Smooth muscle cell (in vitro differentiated cells): ENCODE measurements at regions not wholly inside any gene's neighbourhood (a gene's known extent, or its start where the extent isn't known, plus 50 kb on each side); places are given as distances from the start of the nearest gene placed in this dataset.
A peak's percentile ranks its signal among the peaks of the same experiment; 100 is the strongest.

Experiments
- DNase-seq: peaks from one replicate; lab custom pipeline; 2025; ENCODE audit not compliant: unreplicated experiment; lab: John Stamatoyannopoulos, UW
- H2AFZ ChIP-seq: fragments of 200-600 bp; sonication (generic); 2 replicates; pipeline ENCODE4 v1.6.0; 2016; ENCODE audit warnings: antibody characterized with exemption, low read depth, mild to moderate bottlenecking
- H3F3A ChIP-seq: fragments of 200-600 bp; sonication (generic); 2 replicates; pipeline ENCODE4 v1.6.0; 2017; ENCODE audit warnings: antibody characterized with exemption, low read depth
- H3K27ac ChIP-seq: fragments of 200-600 bp; sonication (generic); 2 replicates; pipeline ENCODE4 v1.5.1; 2016; ENCODE audit warnings: low read depth, mild to moderate bottlenecking
- H3K27me3 ChIP-seq: fragments of 200-600 bp; sonication (generic); 2 replicates; pipeline ENCODE4 v1.6.1; 2016; ENCODE audit warnings: low read depth, mild to moderate bottlenecking
- H3K36me3 ChIP-seq: fragments of 200-600 bp; sonication (generic); 2 replicates; pipeline ENCODE4 v1.5.1; 2016; ENCODE audit warnings: low read depth
- H3K4me1 ChIP-seq: fragments of 200-600 bp; sonication (generic); 2 replicates; pipeline ENCODE4 v1.5.1; 2016; ENCODE audit warnings: low read depth
- H3K4me2 ChIP-seq: fragments of 200-600 bp; sonication (generic); 2 replicates; pipeline ENCODE4 v1.6.0; 2016; ENCODE audit warnings: mild to moderate bottlenecking
- H3K4me3 ChIP-seq: fragments of 200-600 bp; sonication (generic); 2 replicates; pipeline ENCODE4 v1.5.1; 2016; ENCODE audit warnings: mild to moderate bottlenecking
- H3K79me2 ChIP-seq: fragments of 200-600 bp; sonication (generic); 2 replicates; pipeline ENCODE4 v1.6.0; 2016; ENCODE audit warnings: low read depth, mild to moderate bottlenecking
- H3K9ac ChIP-seq: fragments of 200-600 bp; sonication (generic); 2 replicates; pipeline ENCODE4 v1.6.0; 2016; ENCODE audit warnings: low read depth
- H3K9me3 ChIP-seq: fragments of 200-600 bp; sonication (generic); replicated peaks from 2 replicates; pipeline ENCODE4 v1.5.1; 2016; ENCODE audit warnings: low read depth
- H4K20me1 ChIP-seq: fragments of 200-600 bp; sonication (generic); 2 replicates; pipeline ENCODE4 v1.6.0; 2016; ENCODE audit warnings: low read depth
- CTCF ChIP-seq: fragments of 200-600 bp; sonication (generic); IDR thresholded peaks from 2 replicates; pipeline ENCODE4 v1.5.1; 2017; ENCODE audit warnings: borderline replicate concordance, mild to moderate bottlenecking, antibody characterized with exemption; ENCODE audit not compliant: insufficient read depth, poor library complexity, severe bottlenecking
- WGBS: methylation state at CpG from one replicate; pipeline ENCODE4 v1.1.7; 2016; ENCODE audit warnings: low lambda C conversion rate; 5-methylcytosine and 5-hydroxymethylcytosine counted together

- H3K4me1 ChIP-seq: peaks cover 7% of the 10 kb centered on the region
- no peak for TF ChIP-seq CTCF
- H3K79me2 ChIP-seq: no peaks in the 10 kb centered on the region
- H3K9ac ChIP-seq: no peak overlapping the region
- no peaks in the 10 kb centered on the region for H3K36me3 ChIP-seq
- no peaks in the 10 kb centered on the region for H3K9me3 ChIP-seq
- no peaks in the 10 kb centered on the region for H3F3A ChIP-seq
- WGBS: 81% methylated on average over 9 of the region's 9 CpGs
- no peak for DNase-seq
- no peaks in the 10 kb centered on the region for H4K20me1 ChIP-seq
- no peak overlapping the region for H3K4me3 ChIP-seq
- no peak overlapping the region for H3K27ac ChIP-seq
- H3K4me2 ChIP-seq: no peak overlapping the region
- no peak overlapping the region for H2AFZ ChIP-seq
- no peaks in the 10 kb centered on the region for H3K27me3 ChIP-seq
These were observed 260.8 kb downstream of the GPATCH2 start for GRCh38 chr1:217369996-217370551.

GRCh38 chr1:217369271-217369981 is 261.5 kb downstream of the GPATCH2 start:
- H3K36me3 ChIP-seq: no peaks in the 10 kb centered on the region
- WGBS: 19% methylated on average over 8 of the region's 8 CpGs
- no peak for TF ChIP-seq CTCF
- H3K4me1 ChIP-seq: peaks cover 7% of the 10 kb centered on the region
- no peak overlapping the region for H3K9ac ChIP-seq
- H3K9me3 ChIP-seq: no peaks in the 10 kb centered on the region
- no peaks in the 10 kb centered on the region for H3K27me3 ChIP-seq
- H4K20me1 ChIP-seq: no peaks in the 10 kb centered on the region
- H3K4me3 ChIP-seq: no peak overlapping the region
- peak overlapping the region; percentile 37 for H2AFZ ChIP-seq
- no peak for DNase-seq
- no peak overlapping the region for H3K27ac ChIP-seq
- H3F3A ChIP-seq: no peaks in the 10 kb centered on the region
- H3K4me2 ChIP-seq: no peak overlapping the region
- no peaks in the 10 kb centered on the region for H3K79me2 ChIP-seq

GRCh38 chr1:217364220-217364619 is 266.7 kb downstream of the GPATCH2 start:
- no peak for TF ChIP-seq CTCF

GRCh38 chr1:217363319-217363718 is 267.6 kb downstream of the GPATCH2 start:
- Histone ChIP-seq H3K4me3 (no peak overlapping the region), H3F3A (no peaks in the 10 kb centered on the region), H3K4me1 (no peaks in the 10 kb centered on the region), H3K27ac (no peak overlapping the region), H3K27me3 (no peaks in the 10 kb centered on the region), H3K36me3 (no peaks in the 10 kb centered on the region), H3K79me2 (no peaks in the 10 kb centered on the region), H3K9ac (no peak overlapping the region), H3K9me3 (no peaks in the 10 kb centered on the region), H3K4me2 (no peak overlapping the region), H4K20me1 (no peaks in the 10 kb centered on the region), H2AFZ (no peak overlapping the region)
- no peak for TF ChIP-seq CTCF
- WGBS: 69% methylated on average over 4 of the region's 4 CpGs
- no peak for DNase-seq

More at GRCh38 chr1:217364220-217364619, 266.7 kb downstream of the GPATCH2 start:
- DNase-seq: no peak
- Histone ChIP-seq H3K79me2 (no peaks in the 10 kb centered on the region), H3K36me3 (no peaks in the 10 kb centered on the region), H3K9me3 (no peaks in the 10 kb centered on the region), H3K27ac (no peak overlapping the region), H3F3A (no peaks in the 10 kb centered on the region), H3K4me1 (peaks cover 2% of the 10 kb centered on the region), H3K4me3 (no peak overlapping the region), H3K27me3 (no peaks in the 10 kb centered on the region), H3K9ac (no peak overlapping the region), H2AFZ (no peak overlapping the region), H3K4me2 (no peak overlapping the region), H4K20me1 (no peaks in the 10 kb centered on the region)
- WGBS: 91% methylated on average over 3 of the region's 3 CpGs
